ENCODE measurements at regions not wholly inside any gene's neighbourhood (a gene's known extent, or its start where the extent isn't known, plus 50 kb on each side); places are given as distances from the start of the nearest gene placed in this dataset.

DNA sequence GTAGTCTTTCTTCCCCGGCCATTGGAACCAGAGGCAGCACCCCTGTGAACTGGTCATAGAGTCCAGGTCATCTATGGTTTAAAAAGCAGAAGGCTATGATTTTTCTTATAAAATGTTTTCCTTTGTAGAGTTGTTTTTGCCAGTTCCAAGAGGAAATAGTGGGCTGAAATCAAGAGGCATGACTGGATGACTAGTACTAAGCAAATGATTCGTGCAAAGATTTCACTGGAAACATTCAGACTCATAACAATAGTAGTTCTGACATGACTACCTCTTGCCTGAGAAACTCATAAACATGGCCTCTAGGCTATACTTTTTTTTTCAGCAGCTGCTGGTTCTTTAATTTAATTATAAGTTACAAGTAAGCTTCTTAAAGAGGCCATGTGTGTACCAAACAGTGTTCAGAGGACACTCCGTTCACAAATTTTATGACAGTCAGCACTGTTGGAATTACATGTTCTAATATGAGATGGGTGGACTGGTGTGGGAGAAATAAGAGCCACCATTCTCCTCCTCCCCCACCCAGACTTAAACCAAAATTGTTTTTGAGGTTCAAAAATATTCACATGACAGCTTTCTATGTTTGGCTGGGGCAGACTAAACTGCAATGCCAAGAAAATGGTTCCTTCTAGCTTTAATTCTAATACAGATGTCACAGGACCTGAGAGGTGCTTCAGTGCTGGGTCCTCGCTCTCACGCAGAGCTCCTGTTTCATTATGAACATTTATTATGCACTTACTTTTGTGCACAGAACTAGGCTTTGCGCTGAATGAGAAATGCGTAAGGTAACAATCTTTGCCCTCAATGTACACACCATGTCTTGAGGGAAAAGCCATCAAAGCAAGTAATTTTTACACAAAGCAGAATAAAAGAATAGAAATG is 147.5 kb downstream of the ZC3H11B start:
- no peak for TF ChIP-seq ZNF843 (tag by site-specific recombination; IDR thresholded peaks at IDR 0.05)
- TF ChIP-seq, protein P1, sequence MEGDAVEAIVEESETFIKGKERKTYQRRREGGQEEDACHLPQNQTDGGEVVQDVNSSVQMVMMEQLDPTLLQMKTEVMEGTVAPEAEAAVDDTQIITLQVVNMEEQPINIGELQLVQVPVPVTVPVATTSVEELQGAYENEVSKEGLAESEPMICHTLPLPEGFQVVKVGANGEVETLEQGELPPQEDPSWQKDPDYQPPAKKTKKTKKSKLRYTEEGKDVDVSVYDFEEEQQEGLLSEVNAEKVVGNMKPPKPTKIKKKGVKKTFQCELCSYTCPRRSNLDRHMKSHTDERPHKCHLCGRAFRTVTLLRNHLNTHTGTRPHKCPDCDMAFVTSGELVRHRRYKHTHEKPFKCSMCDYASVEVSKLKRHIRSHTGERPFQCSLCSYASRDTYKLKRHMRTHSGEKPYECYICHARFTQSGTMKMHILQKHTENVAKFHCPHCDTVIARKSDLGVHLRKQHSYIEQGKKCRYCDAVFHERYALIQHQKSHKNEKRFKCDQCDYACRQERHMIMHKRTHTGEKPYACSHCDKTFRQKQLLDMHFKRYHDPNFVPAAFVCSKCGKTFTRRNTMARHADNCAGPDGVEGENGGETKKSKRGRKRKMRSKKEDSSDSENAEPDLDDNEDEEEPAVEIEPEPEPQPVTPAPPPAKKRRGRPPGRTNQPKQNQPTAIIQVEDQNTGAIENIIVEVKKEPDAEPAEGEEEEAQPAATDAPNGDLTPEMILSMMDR (tag by site-specific recombination; IDR thresholded peaks at IDR 0.05) = no peak
- TF ChIP-seq PRDM1 (tag by site-specific recombination; IDR thresholded peaks at IDR 0.05) = no peak
